ENCODE measurements at regions not wholly inside any gene's neighbourhood (a gene's known extent, or its start where the extent isn't known, plus 50 kb on each side); places are given as distances from the start of the nearest gene placed in this dataset.

DNA sequence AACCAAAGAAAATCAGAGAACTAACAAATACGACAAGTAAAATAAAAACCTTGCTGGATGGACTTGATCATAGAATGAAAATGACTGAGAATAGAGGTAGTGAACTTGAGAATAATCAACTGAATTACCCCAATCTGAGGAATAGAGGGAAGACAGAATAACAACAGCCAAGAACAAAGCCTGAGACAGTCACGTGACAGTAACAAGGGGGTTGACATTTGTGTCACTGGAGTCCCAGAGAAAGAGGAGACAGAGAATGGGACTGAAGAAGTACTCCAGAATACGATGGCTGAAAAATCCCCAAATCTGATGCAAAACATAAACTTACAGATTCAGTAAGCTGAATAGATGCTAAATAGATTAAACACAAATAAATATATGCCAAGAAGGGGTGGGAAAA lies 248.5 kb upstream of the HDAC4 start:
- H3K4me3 ChIP-seq = no peak overlapping the region
- Mint-ChIP-seq H3K27ac (no peak overlapping the region), H3K27me3 (ENCODE audit: insufficient read depth, low read depth, poor library complexity) (no peaks in the 10 kb centered on the region), H3K36me3 (ENCODE audit: low read depth) (peaks cover 2% of the 10 kb centered on the region; the same call in 2 of the 3 replicates), H3K9me3 (peaks cover 16% of the 10 kb centered on the region), H3K4me1 (no peaks in the 10 kb centered on the region), H3K4me3 (no peak overlapping the region)
- H3K79me2 ChIP-seq (replicated peaks; ENCODE audit: insufficient read depth) = no peaks in the 10 kb centered on the region
- ATAC-seq = no peak
- DNase-seq (ENCODE audit: low spot score) = no peak
- no peak overlapping the region for H3K27ac ChIP-seq (ENCODE audit: low read depth)
- H3K4me2 ChIP-seq = no peak overlapping the region
- TF ChIP-seq JUNB (IDR thresholded peaks at IDR 0.05; ENCODE audit: unreplicated experiment) = no peak
- no peak for TF ChIP-seq ZNF114 (CRISPR knock-in tag; IDR thresholded peaks at IDR 0.05)
- TF ChIP-seq POLR2AphosphoS5 (IDR thresholded peaks at IDR 0.05; ENCODE audit: low read depth) = no peak
- TF ChIP-seq, protein P1, sequence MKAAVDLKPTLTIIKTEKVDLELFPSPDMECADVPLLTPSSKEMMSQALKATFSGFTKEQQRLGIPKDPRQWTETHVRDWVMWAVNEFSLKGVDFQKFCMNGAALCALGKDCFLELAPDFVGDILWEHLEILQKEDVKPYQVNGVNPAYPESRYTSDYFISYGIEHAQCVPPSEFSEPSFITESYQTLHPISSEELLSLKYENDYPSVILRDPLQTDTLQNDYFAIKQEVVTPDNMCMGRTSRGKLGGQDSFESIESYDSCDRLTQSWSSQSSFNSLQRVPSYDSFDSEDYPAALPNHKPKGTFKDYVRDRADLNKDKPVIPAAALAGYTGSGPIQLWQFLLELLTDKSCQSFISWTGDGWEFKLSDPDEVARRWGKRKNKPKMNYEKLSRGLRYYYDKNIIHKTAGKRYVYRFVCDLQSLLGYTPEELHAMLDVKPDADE (IDR thresholded peaks at IDR 0.05) = no peak
- no peak for TF ChIP-seq EZH2 (IDR thresholded peaks at IDR 0.05; ENCODE audit: low read depth, unreplicated experiment)
- TF ChIP-seq, protein P2, sequence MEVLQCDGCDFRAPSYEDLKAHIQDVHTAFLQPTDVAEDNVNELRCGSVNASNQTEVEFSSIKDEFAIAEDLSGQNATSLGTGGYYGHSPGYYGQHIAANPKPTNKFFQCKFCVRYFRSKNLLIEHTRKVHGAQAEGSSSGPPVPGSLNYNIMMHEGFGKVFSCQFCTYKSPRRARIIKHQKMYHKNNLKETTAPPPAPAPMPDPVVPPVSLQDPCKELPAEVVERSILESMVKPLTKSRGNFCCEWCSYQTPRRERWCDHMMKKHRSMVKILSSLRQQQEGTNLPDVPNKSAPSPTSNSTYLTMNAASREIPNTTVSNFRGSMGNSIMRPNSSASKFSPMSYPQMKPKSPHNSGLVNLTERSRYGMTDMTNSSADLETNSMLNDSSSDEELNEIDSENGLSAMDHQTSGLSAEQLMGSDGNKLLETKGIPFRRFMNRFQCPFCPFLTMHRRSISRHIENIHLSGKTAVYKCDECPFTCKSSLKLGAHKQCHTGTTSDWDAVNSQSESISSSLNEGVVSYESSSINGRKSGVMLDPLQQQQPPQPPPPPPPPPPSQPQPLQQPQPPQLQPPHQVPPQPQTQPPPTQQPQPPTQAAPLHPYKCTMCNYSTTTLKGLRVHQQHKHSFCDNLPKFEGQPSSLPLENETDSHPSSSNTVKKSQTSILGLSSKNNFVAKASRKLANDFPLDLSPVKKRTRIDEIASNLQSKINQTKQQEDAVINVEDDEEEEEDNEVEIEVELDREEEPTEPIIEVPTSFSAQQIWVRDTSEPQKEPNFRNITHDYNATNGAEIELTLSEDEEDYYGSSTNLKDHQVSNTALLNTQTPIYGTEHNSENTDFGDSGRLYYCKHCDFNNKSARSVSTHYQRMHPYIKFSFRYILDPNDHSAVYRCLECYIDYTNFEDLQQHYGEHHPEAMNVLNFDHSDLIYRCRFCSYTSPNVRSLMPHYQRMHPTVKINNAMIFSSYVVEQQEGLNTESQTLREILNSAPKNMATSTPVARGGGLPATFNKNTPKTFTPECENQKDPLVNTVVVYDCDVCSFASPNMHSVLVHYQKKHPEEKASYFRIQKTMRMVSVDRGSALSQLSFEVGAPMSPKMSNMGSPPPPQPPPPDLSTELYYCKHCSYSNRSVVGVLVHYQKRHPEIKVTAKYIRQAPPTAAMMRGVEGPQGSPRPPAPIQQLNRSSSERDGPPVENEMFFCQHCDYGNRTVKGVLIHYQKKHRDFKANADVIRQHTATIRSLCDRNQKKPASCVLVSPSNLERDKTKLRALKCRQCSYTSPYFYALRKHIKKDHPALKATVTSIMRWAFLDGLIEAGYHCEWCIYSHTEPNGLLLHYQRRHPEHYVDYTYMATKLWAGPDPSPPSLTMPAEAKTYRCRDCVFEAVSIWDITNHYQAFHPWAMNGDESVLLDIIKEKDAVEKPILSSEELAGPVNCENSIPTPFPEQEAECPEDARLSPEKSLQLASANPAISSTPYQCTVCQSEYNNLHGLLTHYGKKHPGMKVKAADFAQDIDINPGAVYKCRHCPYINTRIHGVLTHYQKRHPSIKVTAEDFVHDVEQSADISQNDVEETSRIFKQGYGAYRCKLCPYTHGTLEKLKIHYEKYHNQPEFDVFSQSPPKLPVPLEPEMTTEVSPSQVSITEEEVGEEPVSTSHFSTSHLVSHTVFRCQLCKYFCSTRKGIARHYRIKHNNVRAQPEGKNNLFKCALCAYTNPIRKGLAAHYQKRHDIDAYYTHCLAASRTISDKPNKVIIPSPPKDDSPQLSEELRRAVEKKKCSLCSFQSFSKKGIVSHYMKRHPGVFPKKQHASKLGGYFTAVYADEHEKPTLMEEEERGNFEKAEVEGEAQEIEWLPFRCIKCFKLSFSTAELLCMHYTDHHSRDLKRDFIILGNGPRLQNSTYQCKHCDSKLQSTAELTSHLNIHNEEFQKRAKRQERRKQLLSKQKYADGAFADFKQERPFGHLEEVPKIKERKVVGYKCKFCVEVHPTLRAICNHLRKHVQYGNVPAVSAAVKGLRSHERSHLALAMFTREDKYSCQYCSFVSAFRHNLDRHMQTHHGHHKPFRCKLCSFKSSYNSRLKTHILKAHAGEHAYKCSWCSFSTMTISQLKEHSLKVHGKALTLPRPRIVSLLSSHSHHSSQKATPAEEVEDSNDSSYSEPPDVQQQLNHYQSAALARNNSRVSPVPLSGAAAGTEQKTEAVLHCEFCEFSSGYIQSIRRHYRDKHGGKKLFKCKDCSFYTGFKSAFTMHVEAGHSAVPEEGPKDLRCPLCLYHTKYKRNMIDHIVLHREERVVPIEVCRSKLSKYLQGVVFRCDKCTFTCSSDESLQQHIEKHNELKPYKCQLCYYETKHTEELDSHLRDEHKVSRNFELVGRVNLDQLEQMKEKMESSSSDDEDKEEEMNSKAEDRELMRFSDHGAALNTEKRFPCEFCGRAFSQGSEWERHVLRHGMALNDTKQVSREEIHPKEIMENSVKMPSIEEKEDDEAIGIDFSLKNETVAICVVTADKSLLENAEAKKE (CRISPR knock-in tag; IDR thresholded peaks at IDR 0.05) = no peak
- TF ChIP-seq, protein P3, sequence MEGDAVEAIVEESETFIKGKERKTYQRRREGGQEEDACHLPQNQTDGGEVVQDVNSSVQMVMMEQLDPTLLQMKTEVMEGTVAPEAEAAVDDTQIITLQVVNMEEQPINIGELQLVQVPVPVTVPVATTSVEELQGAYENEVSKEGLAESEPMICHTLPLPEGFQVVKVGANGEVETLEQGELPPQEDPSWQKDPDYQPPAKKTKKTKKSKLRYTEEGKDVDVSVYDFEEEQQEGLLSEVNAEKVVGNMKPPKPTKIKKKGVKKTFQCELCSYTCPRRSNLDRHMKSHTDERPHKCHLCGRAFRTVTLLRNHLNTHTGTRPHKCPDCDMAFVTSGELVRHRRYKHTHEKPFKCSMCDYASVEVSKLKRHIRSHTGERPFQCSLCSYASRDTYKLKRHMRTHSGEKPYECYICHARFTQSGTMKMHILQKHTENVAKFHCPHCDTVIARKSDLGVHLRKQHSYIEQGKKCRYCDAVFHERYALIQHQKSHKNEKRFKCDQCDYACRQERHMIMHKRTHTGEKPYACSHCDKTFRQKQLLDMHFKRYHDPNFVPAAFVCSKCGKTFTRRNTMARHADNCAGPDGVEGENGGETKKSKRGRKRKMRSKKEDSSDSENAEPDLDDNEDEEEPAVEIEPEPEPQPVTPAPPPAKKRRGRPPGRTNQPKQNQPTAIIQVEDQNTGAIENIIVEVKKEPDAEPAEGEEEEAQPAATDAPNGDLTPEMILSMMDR (conservative IDR thresholded peaks at IDR 0.05; ENCODE audit: low read depth in 2 of 2) = no peak
- TF ChIP-seq EZH2phosphoT487 (IDR thresholded peaks at IDR 0.05; ENCODE audit: unreplicated experiment) = no peak
- TF ChIP-seq CREB1 (CRISPR knock-in tag; IDR thresholded peaks at IDR 0.05; ENCODE audit: low read depth) = no peak
- TF ChIP-seq STAT1 (IDR thresholded peaks at IDR 0.05; ENCODE audit: unreplicated experiment) = no peak
- H3K36me3 ChIP-seq (ENCODE audit: insufficient read depth) = no peaks in the 10 kb centered on the region
- H3F3A ChIP-seq (replicated peaks; ENCODE audit: low read depth) = no peaks in the 10 kb centered on the region
- H3K9me2 ChIP-seq (ENCODE audit: insufficient read depth) = no peaks in the 10 kb centered on the region
- H3K27me3 ChIP-seq (ENCODE audit: insufficient read depth) = no peaks in the 10 kb centered on the region
- no peak overlapping the region for H2AFZ ChIP-seq
- H4K20me1 ChIP-seq (replicated peaks; ENCODE audit: insufficient read depth) = no peaks in the 10 kb centered on the region
- no peaks in the 10 kb centered on the region for H3K4me1 ChIP-seq (ENCODE audit: insufficient read depth)
